ENCODE measurements at regions not wholly inside any gene's neighbourhood (a gene's known extent, or its start where the extent isn't known, plus 50 kb on each side); places are given as distances from the start of the nearest gene placed in this dataset.
"Not testable (repeated sequence)": the region's sequence is repeated elsewhere in the genome, so short reads cannot be mapped to it uniquely, and the experiment has no call there.

GRCh38 chr10:28980264-28980663, 302.9 kb downstream of the BAMBI start:
- DNase-seq (ENCODE audit: low read depth, low spot score) = no peak
- no peak overlapping the region for H3K27ac ChIP-seq

- no peak overlapping the region for H3K27ac ChIP-seq
- no peak for DNase-seq (ENCODE audit: low read depth, low spot score)
These were observed 303.7 kb downstream of the BAMBI start for GRCh38 chr10:28981007-28981406.

GRCh38 chr10:28982974-28983373, 305.7 kb downstream of the BAMBI start:
- no peak overlapping the region for H3K27ac ChIP-seq
- no peak for DNase-seq (ENCODE audit: low read depth, low spot score)

- no peak for DNase-seq (ENCODE audit: low read depth, low spot score)
- H3K27ac ChIP-seq = peak overlapping the region; percentile 20
These were observed 305.1 kb upstream of the LYZL1 start for GRCh38 chr10:28983799-28984198.

GRCh38 chr10:28984431-28984830, 304.4 kb upstream of the LYZL1 start:
- DNase-seq (ENCODE audit: low read depth, low spot score) = peak; percentile 66
- peak overlapping the region; percentile 20 for H3K27ac ChIP-seq

GRCh38 chr10:28985137-28985885, 303.6 kb upstream of the LYZL1 start:
- H3K27ac ChIP-seq = no peak overlapping the region
- no peak for DNase-seq (ENCODE audit: low read depth, low spot score)

- H3K27ac ChIP-seq = peak overlapping the region; percentile 39
- DNase-seq (ENCODE audit: low read depth, low spot score) = no peak
These were observed 302.6 kb upstream of the LYZL1 start for GRCh38 chr10:28986117-28986792.

GRCh38 chr10:28986856-28987255, 302.0 kb upstream of the LYZL1 start:
- DNase-seq (ENCODE audit: low read depth, low spot score) = no peak
- H3K27ac ChIP-seq = peak overlapping the region; percentile 39

- H3K27ac ChIP-seq = no peak overlapping the region
- no peak for DNase-seq (ENCODE audit: low read depth, low spot score)
These were observed 301.1 kb upstream of the LYZL1 start for GRCh38 chr10:28987555-28988320.

GRCh38 chr10:28988980-28989379, 299.9 kb upstream of the LYZL1 start:
- H3K27ac ChIP-seq = no peak overlapping the region
- DNase-seq (ENCODE audit: low read depth, low spot score) = no peak

GRCh38 chr10:28991333-28992270, 297.3 kb upstream of the LYZL1 start:
- DNase-seq (ENCODE audit: low read depth, low spot score) = no peak
- H3K27ac ChIP-seq = peak overlapping the region; percentile 76

GRCh38 chr10:28993056-28993455, 295.8 kb upstream of the LYZL1 start:
- no peak overlapping the region for H3K27ac ChIP-seq
- no peak for DNase-seq (ENCODE audit: low read depth, low spot score)

- no peak for DNase-seq (ENCODE audit: low read depth, low spot score)
- H3K27ac ChIP-seq = no peak overlapping the region
These were observed 295.0 kb upstream of the LYZL1 start for GRCh38 chr10:28993861-28994260.

GRCh38 chr10:28994802-28995201, 294.1 kb upstream of the LYZL1 start:
- not testable (repeated sequence) for H3K27ac ChIP-seq; DNase-seq (ENCODE audit: low read depth, low spot score)

- no peak for DNase-seq (ENCODE audit: low read depth, low spot score)
- H3K27ac ChIP-seq = no peak overlapping the region
These were observed 293.4 kb upstream of the LYZL1 start for GRCh38 chr10:28995497-28995896.

GRCh38 chr10:28996345-28996744, 292.5 kb upstream of the LYZL1 start:
- no peak overlapping the region for H3K27ac ChIP-seq
- no peak for DNase-seq (ENCODE audit: low read depth, low spot score)

- DNase-seq (ENCODE audit: low read depth, low spot score) = no peak
- no peak overlapping the region for H3K27ac ChIP-seq
These were observed 291.8 kb upstream of the LYZL1 start for GRCh38 chr10:28996947-28997551.

GRCh38 chr10:28997734-28998133, 291.1 kb upstream of the LYZL1 start:
- DNase-seq (ENCODE audit: low read depth, low spot score) = no peak
- no peak overlapping the region for H3K27ac ChIP-seq

- H3K27ac ChIP-seq = no peak overlapping the region
- no peak for DNase-seq (ENCODE audit: low read depth, low spot score)
These were observed 287.1 kb upstream of the LYZL1 start for GRCh38 chr10:29001801-29002200.

GRCh38 chr10:29003014-29003413, 285.9 kb upstream of the LYZL1 start:
- DNase-seq (ENCODE audit: low read depth, low spot score); H3K27ac ChIP-seq: not testable (repeated sequence)

Measured in epithelial cell of prostate (primary cell).